Large intestine (tissue), 3 donors: ENCODE measurements at regions not wholly inside any gene's neighbourhood (a gene's known extent, or its start where the extent isn't known, plus 50 kb on each side); places are given as distances from the start of the nearest gene placed in this dataset.
A peak's percentile ranks its signal among the peaks of the same experiment; 100 is the strongest.

Source experiments
- DNase-seq, 2 donors: peaks; one replicate each; pipeline versions ENCODE4 v3.0.0 to v3.0.0-alpha.2; 2013
- H3K27ac ChIP-seq: one replicate; pipeline ENCODE4 v1.5.1; 2013; ENCODE audit warnings: low read length
- H3K27me3 ChIP-seq: 2 replicates; pipeline ENCODE4 v1.6.1; 2013; ENCODE audit warnings: low read length; ENCODE audit not compliant: control insufficient read depth, insufficient read depth
- H3K36me3 ChIP-seq: 2 replicates; pipeline ENCODE4 v1.6.1; 2013; ENCODE audit warnings: low read length; ENCODE audit not compliant: control insufficient read depth, insufficient read depth
- H3K4me1 ChIP-seq: one replicate; pipeline ENCODE4 v1.6.1; 2013; ENCODE audit warnings: low read length; ENCODE audit not compliant: control insufficient read depth, insufficient read depth
- H3K4me3 ChIP-seq: one replicate; pipeline ENCODE4 v1.5.1; 2013; ENCODE audit warnings: low read length
- H3K9me3 ChIP-seq: one replicate; pipeline ENCODE4 v1.6.1; 2013; ENCODE audit warnings: mild to moderate bottlenecking, low read depth, low read length, moderate library complexity; ENCODE audit not compliant: control insufficient read depth
- WGBS: methylation state at CpG from one replicate; pipeline ENCODE4 v1.1.5; 2013; ENCODE audit warnings: low lambda C conversion rate; ENCODE audit not compliant: insufficient coverage; 5-methylcytosine and 5-hydroxymethylcytosine counted together

DNA sequence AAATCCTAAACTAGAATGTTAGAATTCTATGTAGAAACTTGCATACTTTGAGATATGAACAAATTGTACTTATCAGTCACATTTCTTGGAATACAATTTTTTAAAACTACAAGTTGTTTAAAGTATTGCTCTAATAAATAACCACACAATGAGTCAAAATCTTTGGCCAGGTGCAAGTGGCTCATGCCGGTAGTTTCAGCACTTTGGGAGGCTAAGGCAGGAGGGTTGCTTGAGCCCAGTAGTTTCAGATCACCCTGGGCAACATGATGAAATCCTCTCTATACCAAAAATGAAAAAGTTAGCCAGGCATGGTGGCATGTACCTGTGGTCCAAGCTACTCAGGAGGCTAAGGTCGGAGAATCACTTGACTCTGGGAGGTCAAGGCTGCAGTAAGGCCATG, 257.8 kb downstream of the COX7C start:
- no peak overlapping the region for H3K27ac ChIP-seq
- no peaks in the 10 kb centered on the region for H3K36me3 ChIP-seq
- no peaks in the 10 kb centered on the region for H3K4me1 ChIP-seq
- no peaks in the 10 kb centered on the region for H3K9me3 ChIP-seq
- no CpG with 5 or more reads among the region's 2 CpGs for WGBS
- no peak for DNase-seq
- H3K27me3 ChIP-seq, result no peaks in the 10 kb centered on the region
- H3K4me3 ChIP-seq, result no peak overlapping the region

DNA sequence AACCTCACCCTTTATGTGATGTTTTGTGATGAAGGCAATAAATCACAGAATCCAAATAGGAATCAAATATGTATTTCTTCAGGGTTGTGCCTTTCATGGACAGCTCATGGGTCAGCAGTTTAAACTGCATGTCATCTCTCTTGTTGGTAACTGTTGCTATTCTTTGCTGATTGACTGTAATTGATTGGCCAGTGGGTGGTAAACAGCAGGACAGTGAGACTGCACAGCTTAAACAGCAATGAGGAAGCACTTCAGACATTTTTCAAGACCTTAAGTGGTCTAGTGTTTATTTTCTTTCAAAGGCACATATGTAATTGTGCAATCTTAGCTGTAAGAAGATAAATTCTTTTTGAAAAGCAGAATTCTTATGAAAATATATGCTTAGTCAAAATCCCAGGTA, 260.5 kb downstream of the COX7C start:
- no peak for DNase-seq
- Histone ChIP-seq H3K4me3 (no peak overlapping the region), H3K4me1 (no peaks in the 10 kb centered on the region), H3K9me3 (no peaks in the 10 kb centered on the region), H3K27ac (no peak overlapping the region), H3K36me3 (no peaks in the 10 kb centered on the region), H3K27me3 (no peaks in the 10 kb centered on the region)

DNA sequence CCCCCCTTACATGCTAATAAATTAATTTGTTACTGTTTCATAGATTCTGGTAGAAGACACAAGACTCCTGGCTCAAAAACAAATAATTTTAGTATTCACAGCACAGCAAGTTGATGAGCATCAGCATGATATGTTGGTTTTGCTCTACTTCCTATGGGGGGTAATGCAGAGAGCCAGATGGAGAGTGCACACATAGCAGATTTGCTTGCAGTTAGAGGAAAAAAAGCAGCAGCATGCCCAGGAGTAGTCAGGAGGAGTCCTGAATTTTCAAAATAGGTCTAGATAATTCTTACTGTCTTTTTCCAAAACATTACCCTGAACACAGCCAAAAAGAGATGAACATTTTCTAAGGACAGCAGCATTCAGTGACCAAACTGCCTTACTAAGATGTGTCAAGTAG, 261.3 kb downstream of the COX7C start:
- no peak overlapping the region for H3K27ac ChIP-seq
- DNase-seq, result no peak
- H3K4me1 ChIP-seq, result no peaks in the 10 kb centered on the region
- no peak overlapping the region for H3K4me3 ChIP-seq
- no peaks in the 10 kb centered on the region for H3K9me3 ChIP-seq
- no peaks in the 10 kb centered on the region for H3K27me3 ChIP-seq
- H3K36me3 ChIP-seq, result no peaks in the 10 kb centered on the region

DNA sequence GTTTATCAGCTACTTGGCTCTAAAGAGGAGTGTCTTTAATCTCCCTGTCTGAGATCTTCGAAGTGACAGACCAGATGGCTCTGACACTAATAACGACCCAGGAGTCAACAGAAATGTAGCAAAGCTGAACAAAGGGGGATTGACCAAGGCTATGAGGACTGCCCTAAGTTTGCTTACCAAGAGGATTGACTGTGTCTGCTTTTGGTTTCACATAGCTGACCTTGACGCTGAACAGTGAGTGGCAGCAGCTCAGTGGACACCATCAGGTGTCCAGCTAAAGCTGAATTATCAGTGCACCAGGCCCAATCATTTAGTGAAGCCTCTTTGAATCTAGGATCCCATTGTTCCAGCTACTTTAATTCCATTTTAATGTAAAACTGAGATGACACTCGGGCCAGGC, 262.6 kb downstream of the COX7C start:
- no peak for DNase-seq
- no peaks in the 10 kb centered on the region for H3K9me3 ChIP-seq
- H3K36me3 ChIP-seq, result no peaks in the 10 kb centered on the region
- H3K4me1 ChIP-seq, result no peaks in the 10 kb centered on the region
- WGBS, result no CpG with 5 or more reads among the region's 4 CpGs
- no peaks in the 10 kb centered on the region for H3K27me3 ChIP-seq
- no peak overlapping the region for H3K27ac ChIP-seq
- H3K4me3 ChIP-seq, result no peak overlapping the region

DNA sequence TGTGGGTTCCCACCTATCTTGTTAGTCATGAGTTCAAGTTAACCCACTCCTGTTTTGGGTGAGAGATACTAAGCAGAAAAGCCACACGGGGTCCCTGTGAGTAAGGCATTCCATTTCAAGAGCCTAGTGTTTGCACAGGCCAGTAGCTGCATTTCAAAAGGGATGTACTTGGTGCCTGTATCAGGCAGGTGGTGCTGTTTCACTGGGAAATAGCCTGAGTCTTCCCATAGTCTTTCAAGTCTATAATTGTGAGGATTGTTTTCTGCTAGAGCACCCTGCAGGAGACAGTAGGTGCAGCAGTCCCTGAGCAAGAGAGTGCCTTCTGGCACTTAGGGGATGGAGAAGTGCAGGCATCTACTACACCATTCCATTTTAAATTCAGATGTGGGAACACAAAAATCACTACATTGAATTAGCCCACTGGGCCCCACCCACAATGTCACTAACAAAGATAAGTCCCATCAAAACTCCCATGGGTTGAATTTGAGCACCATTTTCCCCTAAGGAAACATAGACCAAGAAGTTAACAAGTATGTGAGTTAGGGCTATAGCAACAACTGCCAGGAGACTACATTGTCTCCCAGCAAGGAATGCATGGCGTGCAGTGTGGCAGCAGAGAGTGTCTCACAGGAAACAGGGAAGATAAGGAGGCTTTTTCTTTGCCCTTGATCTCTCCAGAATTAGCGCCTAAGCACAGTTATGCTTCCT, 263.2 kb downstream of the COX7C start:
- WGBS, result no CpG with 5 or more reads among the region's 3 CpGs
- Histone ChIP-seq H3K27ac (no peak overlapping the region), H3K27me3 (no peaks in the 10 kb centered on the region), H3K4me1 (no peaks in the 10 kb centered on the region), H3K4me3 (no peak overlapping the region), H3K36me3 (no peaks in the 10 kb centered on the region), H3K9me3 (no peaks in the 10 kb centered on the region)
- DNase-seq, result peak; percentile 21 to 42

DNA sequence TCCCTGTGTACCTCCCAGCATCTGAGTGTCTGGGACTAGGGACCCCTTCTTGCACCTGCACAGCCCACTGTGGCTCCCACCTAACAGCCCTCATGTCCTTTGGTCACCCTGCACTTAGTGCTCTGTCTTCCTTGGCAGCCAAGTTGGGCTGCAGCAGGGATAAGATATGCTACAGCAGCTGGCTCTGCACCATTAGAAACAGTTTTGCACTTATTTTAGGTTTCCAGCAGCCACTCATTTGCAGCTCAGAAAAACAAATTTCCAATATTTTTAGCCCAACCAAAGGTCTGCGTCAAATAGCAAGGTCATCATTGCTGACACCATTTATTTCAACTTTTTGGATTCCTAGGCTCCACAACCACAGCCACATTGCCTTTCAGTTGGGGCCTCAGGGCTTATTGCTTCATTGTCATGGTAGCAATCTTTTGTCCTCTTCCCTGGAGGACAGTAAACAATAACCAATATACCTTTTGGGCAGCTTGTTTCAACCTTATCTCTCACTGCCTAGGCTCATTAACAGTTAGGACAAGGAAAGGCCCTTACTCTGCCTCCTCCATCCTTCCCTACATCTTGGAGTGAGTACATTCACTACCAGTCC, 263.9 kb downstream of the COX7C start:
- Histone ChIP-seq H3K4me3 (no peak overlapping the region), H3K9me3 (no peaks in the 10 kb centered on the region), H3K4me1 (no peaks in the 10 kb centered on the region), H3K27ac (no peak overlapping the region), H3K36me3 (no peaks in the 10 kb centered on the region), H3K27me3 (no peaks in the 10 kb centered on the region)
- no CpG with 5 or more reads among the region's 1 CpG for WGBS
- no peak for DNase-seq

DNA sequence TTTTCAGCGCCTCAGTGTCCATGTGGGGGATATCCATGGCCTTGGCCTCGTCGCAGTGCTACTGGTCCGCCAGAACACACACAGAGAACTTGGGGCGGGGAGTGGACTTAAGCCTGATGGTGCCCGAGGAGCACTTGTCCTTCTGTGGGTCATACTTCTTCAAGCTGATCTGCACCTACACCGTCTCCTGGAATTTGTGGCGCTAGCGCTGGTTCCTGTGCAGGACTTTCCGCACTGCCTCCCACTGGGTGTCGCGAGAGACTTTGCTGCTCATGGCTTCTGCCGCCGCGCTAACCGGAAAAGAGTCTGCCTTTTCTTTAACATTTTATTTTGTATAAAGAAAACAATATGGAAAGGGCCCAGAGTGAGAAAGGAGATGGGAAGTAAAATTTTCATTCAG, 266.9 kb downstream of the COX7C start:
- H3K4me1 ChIP-seq, result no peaks in the 10 kb centered on the region
- no peak overlapping the region for H3K4me3 ChIP-seq
- H3K27ac ChIP-seq, result no peak overlapping the region
- DNase-seq, result no peak
- H3K9me3 ChIP-seq, result no peaks in the 10 kb centered on the region
- H3K27me3 ChIP-seq, result no peaks in the 10 kb centered on the region
- no CpG with 5 or more reads among the region's 16 CpGs for WGBS
- H3K36me3 ChIP-seq, result no peaks in the 10 kb centered on the region

DNA sequence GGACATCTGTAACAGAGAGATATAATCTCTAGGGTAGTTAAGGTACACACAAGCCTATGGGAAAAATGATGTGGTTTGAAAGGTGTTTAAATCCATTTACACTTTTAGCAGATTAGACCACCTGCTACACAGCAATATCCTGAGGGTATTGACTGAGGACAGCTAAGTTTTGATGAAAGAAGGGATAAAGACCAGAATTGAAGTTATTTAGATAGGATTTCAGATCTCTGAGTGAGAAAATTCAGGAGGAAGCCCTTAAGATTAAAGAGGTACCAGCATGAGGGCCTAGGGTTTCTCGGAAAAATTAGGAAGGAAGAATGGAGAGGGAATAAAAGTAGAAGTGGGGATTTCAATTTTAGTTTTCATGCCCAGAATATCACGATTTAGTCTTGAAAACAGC, 267.3 kb downstream of the COX7C start:
- H3K36me3 ChIP-seq, result no peaks in the 10 kb centered on the region
- no peak for DNase-seq
- no peak overlapping the region for H3K27ac ChIP-seq
- no peaks in the 10 kb centered on the region for H3K4me1 ChIP-seq
- no peak overlapping the region for H3K4me3 ChIP-seq
- WGBS, result 80% methylated on average over 1 of the region's 2 CpGs
- H3K9me3 ChIP-seq, result no peaks in the 10 kb centered on the region
- no peaks in the 10 kb centered on the region for H3K27me3 ChIP-seq

DNA sequence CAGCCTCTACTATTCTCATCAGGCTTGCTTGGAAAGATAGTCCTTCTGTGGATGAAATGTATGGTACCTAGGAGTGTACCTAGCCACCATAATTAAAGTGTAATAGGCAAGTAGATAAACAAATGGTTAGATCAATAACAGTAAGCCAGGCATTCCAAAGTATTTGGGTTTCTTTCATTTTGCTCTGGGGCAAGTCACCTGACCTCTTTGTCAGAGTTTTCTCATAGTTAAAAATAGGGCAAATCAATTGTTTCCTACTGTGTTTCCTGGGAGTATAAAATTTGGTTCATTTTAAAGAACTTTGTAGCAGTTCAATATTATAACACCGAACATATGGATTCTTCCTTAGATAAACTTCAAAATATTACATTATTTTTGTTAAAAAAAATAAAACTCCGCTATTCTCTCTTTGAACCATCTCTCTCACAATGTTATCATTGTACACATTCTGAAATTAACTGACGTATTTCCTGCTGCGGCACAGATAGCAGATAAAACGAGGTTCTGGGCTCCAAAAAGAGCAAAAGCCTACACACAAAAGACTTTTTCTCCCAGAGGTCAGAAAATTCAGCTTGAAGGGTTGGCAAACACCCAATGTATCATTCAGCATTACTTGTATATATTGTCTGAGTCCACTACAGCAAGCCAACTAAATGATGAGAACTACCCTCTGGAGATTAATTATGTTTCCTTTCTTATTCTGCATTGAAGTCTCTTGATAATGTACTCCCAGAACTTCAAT, 267.9 kb downstream of the COX7C start:
- no peak overlapping the region for H3K27ac ChIP-seq
- H3K4me3 ChIP-seq, result no peak overlapping the region
- no peaks in the 10 kb centered on the region for H3K4me1 ChIP-seq
- H3K9me3 ChIP-seq, result no peaks in the 10 kb centered on the region
- H3K27me3 ChIP-seq, result no peaks in the 10 kb centered on the region
- no peaks in the 10 kb centered on the region for H3K36me3 ChIP-seq
- no peak for DNase-seq
- 40% methylated on average over 1 of the region's 5 CpGs for WGBS

DNA sequence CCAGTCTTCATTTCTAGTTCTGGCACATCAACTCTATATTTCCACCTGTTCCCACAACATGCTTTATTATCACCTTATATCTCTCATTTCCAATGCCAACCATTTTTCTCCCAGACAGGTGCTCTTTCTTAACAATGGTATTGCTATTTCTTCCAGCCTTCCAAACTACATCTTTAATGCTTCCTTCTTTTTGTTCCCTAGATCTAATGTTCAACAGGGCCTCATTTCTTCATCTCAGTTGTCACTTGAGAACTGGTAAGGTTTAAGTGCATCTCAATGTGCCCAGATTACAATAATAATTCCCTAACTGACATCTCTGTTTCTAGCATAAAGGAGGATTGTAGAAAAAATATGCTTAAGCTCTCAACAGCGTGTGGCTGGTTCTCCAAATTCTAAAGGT, 272.6 kb downstream of the COX7C start:
- WGBS, result no CpG with 5 or more reads among the region's 1 CpG
- no peak overlapping the region for H3K27ac ChIP-seq
- no peak overlapping the region for H3K4me3 ChIP-seq
- no peaks in the 10 kb centered on the region for H3K27me3 ChIP-seq
- no peak for DNase-seq
- no peaks in the 10 kb centered on the region for H3K9me3 ChIP-seq
- H3K4me1 ChIP-seq, result no peaks in the 10 kb centered on the region
- H3K36me3 ChIP-seq, result no peaks in the 10 kb centered on the region

DNA sequence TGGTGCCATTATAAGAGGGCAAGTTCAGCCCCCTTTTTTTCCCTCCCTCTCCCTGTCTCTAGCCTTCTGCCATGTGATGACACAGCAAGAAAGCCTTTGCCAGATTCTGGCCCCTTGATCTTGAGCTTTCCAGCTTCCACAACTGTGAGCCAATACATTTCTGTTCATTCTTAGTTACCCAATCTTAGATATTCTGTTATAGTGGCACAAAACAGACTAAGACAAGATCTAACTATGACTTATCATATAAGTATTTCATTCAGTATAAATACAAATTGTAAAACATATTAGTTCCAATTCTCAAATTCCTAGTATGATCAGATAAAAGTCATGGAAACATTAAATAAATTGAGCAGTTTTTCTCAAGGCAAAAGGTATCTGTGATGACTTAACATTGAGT, 276.3 kb downstream of the COX7C start:
- Histone ChIP-seq H3K27me3 (no peaks in the 10 kb centered on the region), H3K4me1 (no peaks in the 10 kb centered on the region), H3K36me3 (no peaks in the 10 kb centered on the region), H3K4me3 (no peak overlapping the region), H3K27ac (no peak overlapping the region), H3K9me3 (no peaks in the 10 kb centered on the region)
- DNase-seq, result no peak
